ENCODE measurements at regions not wholly inside any gene's neighbourhood (a gene's known extent, or its start where the extent isn't known, plus 50 kb on each side); places are given as distances from the start of the nearest gene placed in this dataset.

GRCh38 chr1:4355839-4356238 lies 298.6 kb upstream of the AJAP1 start:
- TF ChIP-seq FOS (IDR thresholded peaks at IDR 0.05; ENCODE audit: low read depth, low read length) (no peak), MAFK (IDR thresholded peaks at IDR 0.05; ENCODE audit: low read depth, low read length) (no peak), CTCF (conservative IDR thresholded peaks at IDR 0.05; ENCODE audit: low read depth, low read length) (no peak), POLR2A (IDR thresholded peaks at IDR 0.05; ENCODE audit: low read depth, low read length) (no peak), RAD21 (IDR thresholded peaks at IDR 0.05; ENCODE audit: low read length) (no peak)
